Ascending aorta (tissue), 2 donors: ENCODE measurements at regions not wholly inside any gene's neighbourhood (a gene's known extent, or its start where the extent isn't known, plus 50 kb on each side); places are given as distances from the start of the nearest gene placed in this dataset.
"Not testable (repeated sequence)": the region's sequence is repeated elsewhere in the genome, so short reads cannot be mapped to it uniquely, and the experiment has no call there.

Experiments
- DNase-seq, 2 donors: peaks; one replicate each; pipeline ENCODE4 v3.0.0-alpha.2; 2019; ENCODE audit warnings: low spot score in 2 of 2
- H3K27ac ChIP-seq, 2 donors: fragments of 200-600 bp; sonication (generic); one replicate each; pipeline ENCODE4 v1.5.1; 2016 to 2017; ENCODE audit warnings: mild to moderate bottlenecking in 1 of 2
- H3K27me3 ChIP-seq: fragments of 200-600 bp; sonication (generic); one replicate; pipeline ENCODE4 v1.5.1; 2017
- H3K36me3 ChIP-seq, 2 donors: fragments of 200-600 bp; sonication (generic); one replicate each; pipeline ENCODE4 v1.5.1; 2016
- H3K4me1 ChIP-seq, 2 donors: fragments of 200-600 bp; sonication (generic); one replicate each; pipeline ENCODE4 v1.5.1; 2016 to 2017; ENCODE audit warnings: mild to moderate bottlenecking in 1 of 2
- H3K4me3 ChIP-seq, 2 donors: fragments of 200-600 bp; sonication (generic); one replicate each; pipeline ENCODE4 v1.5.1; 2016 to 2017; ENCODE audit warnings: mild to moderate bottlenecking in 1 of 2
- H3K9me3 ChIP-seq, 2 donors: fragments of 200-600 bp; sonication (generic); one replicate each; pipeline ENCODE4 v1.5.1; 2016
- intact Hi-C: fragments of 100-400 bp; cut with DNase I; formaldehyde crosslinking; loops from one replicate; pipeline ENCODE4 v1.15.1; 2023
- TF ChIP-seq, protein P1 (sequence below), 3 experiments: fragments of 200-600 bp in 2 of 3; fragments of 450-650 bp in 1 of 3; sonication (generic) in 2 of 3; IDR thresholded peaks; one replicate each; pipeline ENCODE4 v1.5.1; 2016 to 2019; ENCODE audit warnings: antibody characterized with exemption in 3 of 3, mild to moderate bottlenecking in 1 of 3, moderate library complexity in 1 of 3

GRCh38 chrX:113157496-113157895 lies 316.9 kb upstream of the AMOT start:
- H3K27me3 ChIP-seq: no peaks in the 10 kb centered on the region
- DNase-seq: no peak
- no peaks in the 10 kb centered on the region for H3K4me1 ChIP-seq
- H3K27ac ChIP-seq: no peak overlapping the region
- TF ChIP-seq, protein P1, sequence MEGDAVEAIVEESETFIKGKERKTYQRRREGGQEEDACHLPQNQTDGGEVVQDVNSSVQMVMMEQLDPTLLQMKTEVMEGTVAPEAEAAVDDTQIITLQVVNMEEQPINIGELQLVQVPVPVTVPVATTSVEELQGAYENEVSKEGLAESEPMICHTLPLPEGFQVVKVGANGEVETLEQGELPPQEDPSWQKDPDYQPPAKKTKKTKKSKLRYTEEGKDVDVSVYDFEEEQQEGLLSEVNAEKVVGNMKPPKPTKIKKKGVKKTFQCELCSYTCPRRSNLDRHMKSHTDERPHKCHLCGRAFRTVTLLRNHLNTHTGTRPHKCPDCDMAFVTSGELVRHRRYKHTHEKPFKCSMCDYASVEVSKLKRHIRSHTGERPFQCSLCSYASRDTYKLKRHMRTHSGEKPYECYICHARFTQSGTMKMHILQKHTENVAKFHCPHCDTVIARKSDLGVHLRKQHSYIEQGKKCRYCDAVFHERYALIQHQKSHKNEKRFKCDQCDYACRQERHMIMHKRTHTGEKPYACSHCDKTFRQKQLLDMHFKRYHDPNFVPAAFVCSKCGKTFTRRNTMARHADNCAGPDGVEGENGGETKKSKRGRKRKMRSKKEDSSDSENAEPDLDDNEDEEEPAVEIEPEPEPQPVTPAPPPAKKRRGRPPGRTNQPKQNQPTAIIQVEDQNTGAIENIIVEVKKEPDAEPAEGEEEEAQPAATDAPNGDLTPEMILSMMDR (IDR thresholded peaks at IDR 0.05): no peak
- H3K4me3 ChIP-seq: no peak overlapping the region
- H3K9me3 ChIP-seq: peaks cover 5 to 6% of the 10 kb centered on the region in 2 donors
- intact Hi-C loops: no loop called here
- no peaks in the 10 kb centered on the region for H3K36me3 ChIP-seq

GRCh38 chrX:113154315-113154714 lies 313.7 kb upstream of the AMOT start:
- H3K36me3 ChIP-seq, H3K27ac ChIP-seq, DNase-seq, H3K27me3 ChIP-seq, H3K4me3 ChIP-seq, intact Hi-C loops, H3K9me3 ChIP-seq, H3K4me1 ChIP-seq: not testable (repeated sequence)

DNA sequence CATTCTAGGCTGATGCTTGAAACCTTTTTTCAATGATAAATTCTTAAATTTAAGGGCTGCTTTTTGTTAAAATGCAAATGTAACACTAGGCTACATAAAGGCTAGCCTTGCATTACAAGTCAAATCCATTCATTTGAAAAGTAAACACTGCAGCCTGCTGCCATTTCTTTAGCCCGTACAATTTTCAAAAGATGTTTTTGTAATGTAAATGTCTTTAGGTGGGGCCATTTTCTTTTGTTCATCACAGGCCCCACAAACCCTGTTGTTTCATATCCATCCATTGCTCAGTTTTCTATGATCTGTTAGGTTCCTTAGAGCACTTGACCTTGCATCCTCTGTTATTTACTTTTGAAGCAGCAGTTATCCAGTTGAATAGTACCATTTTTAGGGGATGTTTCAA lies 296.2 kb upstream of the AMOT start:
- intact Hi-C loops: no loop called here
- TF ChIP-seq, protein P1 (IDR thresholded peaks at IDR 0.05): no peak
- Histone ChIP-seq H3K9me3 (no peaks in the 10 kb centered on the region), H3K4me3 (no peak overlapping the region), H3K27ac (no peak overlapping the region), H3K4me1 (no peaks in the 10 kb centered on the region), H3K36me3 (no peaks in the 10 kb centered on the region), H3K27me3 (no peaks in the 10 kb centered on the region)
- no peak for DNase-seq

DNA sequence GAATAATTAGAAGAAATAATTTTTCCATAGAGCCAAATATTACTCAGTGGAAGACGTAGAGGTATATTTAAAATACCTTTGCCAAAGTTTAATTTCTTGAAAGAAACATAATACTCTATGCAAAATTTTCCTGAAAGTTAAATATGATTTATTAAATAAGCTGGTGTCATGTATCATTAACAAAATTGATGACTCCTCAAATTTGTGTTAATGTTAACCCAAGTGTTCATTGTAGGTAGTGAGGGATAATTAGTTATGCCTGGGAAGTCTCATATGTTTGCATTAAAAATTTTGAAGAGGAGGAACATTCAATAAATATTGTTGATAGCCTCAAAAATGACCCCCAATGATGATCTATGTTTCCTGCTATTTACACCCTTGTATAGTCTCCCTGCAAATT lies 292.7 kb upstream of the AMOT start:
- no peaks in the 10 kb centered on the region for H3K4me1 ChIP-seq
- H3K9me3 ChIP-seq: no peaks in the 10 kb centered on the region
- intact Hi-C loops: no loop called here
- DNase-seq: no peak
- H3K4me3 ChIP-seq: no peak overlapping the region
- no peaks in the 10 kb centered on the region for H3K27me3 ChIP-seq
- TF ChIP-seq, protein P1 (IDR thresholded peaks at IDR 0.05): no peak
- H3K27ac ChIP-seq: no peak overlapping the region
- H3K36me3 ChIP-seq: no peaks in the 10 kb centered on the region

- no peak overlapping the region for H3K4me3 ChIP-seq
- no peaks in the 10 kb centered on the region for H3K36me3 ChIP-seq
- no peak for DNase-seq
- H3K4me1 ChIP-seq: no peaks in the 10 kb centered on the region
- intact Hi-C loops: no loop called here
- no peak overlapping the region for H3K27ac ChIP-seq
- no peaks in the 10 kb centered on the region for H3K9me3 ChIP-seq
- H3K27me3 ChIP-seq: no peaks in the 10 kb centered on the region
- TF ChIP-seq, protein P1 (IDR thresholded peaks at IDR 0.05): no peak
These were observed 284.1 kb upstream of the AMOT start for GRCh38 chrX:113124693-113125092.

- TF ChIP-seq, protein P1 (IDR thresholded peaks at IDR 0.05): no peak
- intact Hi-C loops: no loop called here
These were observed 234.9 kb upstream of the AMOT start for GRCh38 chrX:113075521-113075920.

More at GRCh38 chrX:113075521-113075920, 234.9 kb upstream of the AMOT start:
- DNase-seq: no peak
- Histone ChIP-seq H3K36me3 (no peaks in the 10 kb centered on the region), H3K4me1 (no peaks in the 10 kb centered on the region), H3K9me3 (no peaks in the 10 kb centered on the region), H3K27me3 (no peaks in the 10 kb centered on the region), H3K4me3 (no peak overlapping the region), H3K27ac (no peak overlapping the region)
